Activated T-helper 1 cell treated with Interleukin-2 at 50 U/mL for 16 hours (primary cell): ENCODE measurements at regions not wholly inside any gene's neighbourhood (a gene's known extent, or its start where the extent isn't known, plus 50 kb on each side); places are given as distances from the start of the nearest gene placed in this dataset.
"Not testable (repeated sequence)": the region's sequence is repeated elsewhere in the genome, so short reads cannot be mapped to it uniquely, and the experiment has no call there.

Experiments used
- DNase-seq: peaks from one replicate; pipeline ENCODE4 v3.0.0-alpha.2; 2020; ENCODE audit warnings: low read depth

DNA sequence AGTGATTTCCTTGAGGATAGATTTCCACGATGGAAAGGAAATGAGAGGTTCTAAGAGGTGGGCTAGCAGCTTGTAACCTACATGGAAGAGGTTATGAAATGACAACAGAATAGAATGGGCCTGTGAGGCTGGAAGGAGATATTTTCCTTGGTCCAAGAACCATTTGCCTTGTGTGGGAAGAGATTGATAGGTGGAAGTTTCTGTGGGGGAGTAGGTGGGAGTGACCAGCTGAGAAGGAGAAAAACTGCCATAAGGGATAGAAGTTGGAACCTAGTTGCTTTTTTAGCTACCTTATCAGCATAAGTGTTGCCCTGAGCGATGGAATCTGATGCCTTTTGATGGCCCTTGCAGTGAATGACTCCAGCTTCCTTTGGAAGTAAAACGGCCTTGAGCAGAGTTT lies 60.4 kb upstream of the NAA35 start:
- DNase-seq, result not testable (repeated sequence)

- DNase-seq, result no peak
Measured at GRCh38 chr9:85884256-85884655, 56.7 kb upstream of the NAA35 start.

GRCh38 chr9:85890962-85891361 lies 50.0 kb upstream of the NAA35 start:
- no peak for DNase-seq
